HCT116 (cell line): ENCODE measurements at regions not wholly inside any gene's neighbourhood (a gene's known extent, or its start where the extent isn't known, plus 50 kb on each side); places are given as distances from the start of the nearest gene placed in this dataset.

ENCODE experiments used
- ATAC-seq: fragments of 200-7000 bp; cut with Tn5 transposase; 2 replicates; pipeline ENCODE4 v1.9.1; 2020; ENCODE audit warnings: mild to moderate bottlenecking, moderate library complexity
- BruUV-seq: library from RNA; stranded (reverse); fragments of 400-500 nt; replicated peaks from 2 replicates; lab custom pipeline; 2021; lab: Mats Ljungman, UMichigan
- CTCF ChIA-PET: fragments of 300-600 bp; sonication (Branson Sonifier 250); formaldehyde crosslinking; loops from one replicate; lab custom pipeline; 2021; ENCODE audit warnings: antibody characterized with exemption; lab: Charles Lee
- POLR2A ChIA-PET: fragments of 300-600, 350-600 bp; sonication (Branson Sonifier 250); formaldehyde crosslinking; loops from one replicate; lab custom pipeline; 2021; ENCODE audit warnings: antibody characterized with exemption; lab: Charles Lee
- RAD21 ChIA-PET, 2 experiments: fragments of 300-600 bp; sonication (Branson Sonifier 250); formaldehyde crosslinking; loops; one replicate each; lab custom pipeline; 2023; ENCODE audit warnings: low total read pairs in 2 of 2; ENCODE audit not compliant: uncharacterized antibody in 2 of 2, unreplicated experiment in 2 of 2, low non-redundant PET in 1 of 2; lab: Charles Lee
- DNase-seq: peaks from one replicate; pipeline ENCODE4 v3.0.0-alpha.2; 2010; ENCODE audit warnings: low read depth, low spot score
- H2AFZ ChIP-seq: fragments of 200-600 bp; shearing (Covaris generic), sonication (generic); 2 replicates; pipeline ENCODE4 v1.6.1; 2017; ENCODE audit warnings: low read depth, mixed run types, mixed read lengths, antibody characterized with exemption, low read length; ENCODE audit not compliant: poor library complexity, severe bottlenecking
- H3K27ac ChIP-seq: 2 replicates; pipeline ENCODE4 v1.5.1; 2012; ENCODE audit warnings: low read depth, low read length
- H3K27me3 ChIP-seq: fragments of 200-600 bp; sonication (generic); 2 replicates; pipeline ENCODE4 v1.6.1; 2016; ENCODE audit warnings: mixed run types, low read length, mixed read lengths; ENCODE audit not compliant: insufficient read depth
- H3K36me3 ChIP-seq, 2 experiments: fragments of 200-500 bp in 1 of 2; fragments of 200-600 bp in 1 of 2; sonication (Bioruptor generic) in 1 of 2; sonication (generic) in 1 of 2; 2 replicates each; pipeline versions ENCODE4 v1.5.1 to v1.6.1; 2014 to 2016; ENCODE audit warnings: low read length in 2 of 2, inconsistent platforms in 1 of 2, mixed read lengths in 1 of 2, mixed run types in 1 of 2; ENCODE audit not compliant: insufficient read depth in 2 of 2, control insufficient read depth in 1 of 2
- H3K4me1 ChIP-seq, 2 experiments: fragments of 200-600 bp in 1 of 2; sonication (generic) in 1 of 2; 2 replicates each; pipeline versions ENCODE4 v1.5.1 to v1.6.1; 2012 to 2017; ENCODE audit warnings: low read length in 2 of 2, inconsistent platforms in 1 of 2, mild to moderate bottlenecking in 1 of 2, mixed read lengths in 1 of 2, mixed run types in 1 of 2, moderate library complexity in 1 of 2; ENCODE audit not compliant: insufficient read depth in 2 of 2, control insufficient read depth in 1 of 2
- H3K4me2 ChIP-seq: fragments of 200-600 bp; sonication (generic); 2 replicates; pipeline ENCODE4 v1.6.1; 2017; ENCODE audit warnings: mixed run types, low read length, mixed read lengths
- H3K4me3 ChIP-seq, 2 experiments: fragments of 200-600 bp in 1 of 2; sonication (generic) in 1 of 2; replicated peaks in 1 of 2; 2 replicates each; pipeline ENCODE4 v1.5.1; 2011 to 2016; ENCODE audit warnings: low read length in 2 of 2, control low read depth in 1 of 2, low read depth in 1 of 2, mild to moderate bottlenecking in 1 of 2, mixed read lengths in 1 of 2, mixed run types in 1 of 2
- H3K79me2 ChIP-seq: fragments of 200-600 bp; sonication (generic); 2 replicates; pipeline ENCODE4 v1.6.1; 2017; ENCODE audit warnings: mild to moderate bottlenecking, mixed run types, low read length, moderate library complexity, mixed read lengths; ENCODE audit not compliant: insufficient read depth
- H3K9ac ChIP-seq: fragments of 200-600 bp; sonication (generic); 2 replicates; pipeline ENCODE4 v1.6.1; 2016; ENCODE audit warnings: low read length, mixed read lengths
- H3K9me2 ChIP-seq: fragments of 200-600 bp; sonication (generic), shearing (Covaris generic); 2 replicates; pipeline ENCODE4 v1.6.1; 2017; ENCODE audit warnings: mixed run types, mild to moderate bottlenecking, moderate library complexity; ENCODE audit not compliant: insufficient read depth
- H3K9me3 ChIP-seq, 2 experiments: fragments of 200-500 bp in 1 of 2; fragments of 200-600 bp in 1 of 2; sonication (Bioruptor generic) in 1 of 2; sonication (generic) in 1 of 2; 2 replicates each; pipeline ENCODE4 v1.6.1; 2014 to 2017; ENCODE audit warnings: low read length in 2 of 2, mixed read lengths in 2 of 2, inconsistent platforms in 1 of 2, low read depth in 1 of 2, mild to moderate bottlenecking in 1 of 2, mixed run types in 1 of 2, moderate library complexity in 1 of 2; ENCODE audit not compliant: control insufficient read depth in 1 of 2, insufficient read depth in 1 of 2
- H4K20me1 ChIP-seq: fragments of 200-600 bp; sonication (generic), shearing (Covaris generic); 2 replicates; pipeline ENCODE4 v1.6.1; 2017; ENCODE audit warnings: mixed run types, mild to moderate bottlenecking, moderate library complexity; ENCODE audit not compliant: insufficient read depth
- ATF3 ChIP-seq: IDR thresholded peaks from 2 replicates; pipeline ENCODE4 v1.6.1; 2012
- CBX3 ChIP-seq: IDR thresholded peaks from 2 replicates; pipeline ENCODE4 v1.6.1; 2012; ENCODE audit warnings: low read depth
- CEBPB ChIP-seq: IDR thresholded peaks from 2 replicates; pipeline ENCODE4 v1.6.1; 2012; ENCODE audit warnings: low read depth
- CTCF ChIP-seq, 3 experiments: fragments of 200-600 bp in 1 of 3; sonication (generic) in 1 of 3; IDR thresholded peaks in 2 of 3; conservative IDR thresholded peaks in 1 of 3; 2 replicates each; pipeline ENCODE4 v1.5.1; 2012 to 2017; ENCODE audit warnings: low read depth in 2 of 3, low read length in 2 of 3, antibody characterized with exemption in 1 of 3, borderline replicate concordance in 1 of 3, control low read depth in 1 of 3, mild to moderate bottlenecking in 1 of 3, mixed read lengths in 1 of 3, mixed run types in 1 of 3, moderate library complexity in 1 of 3; ENCODE audit not compliant: insufficient read depth in 1 of 3
- EGR1 ChIP-seq: IDR thresholded peaks from 2 replicates; pipeline ENCODE4 v1.6.1; 2012; ENCODE audit warnings: low read depth
- ELF1 ChIP-seq: IDR thresholded peaks from 2 replicates; pipeline ENCODE4 v1.6.1; 2012; ENCODE audit warnings: low read depth, borderline replicate concordance
- EZH2 ChIP-seq: fragments of 200-600 bp; sonication (generic); IDR thresholded peaks from 2 replicates; pipeline ENCODE4 v1.6.1; 2017; ENCODE audit warnings: antibody characterized with exemption, mixed run types
- EZH2phosphoT487 ChIP-seq: fragments of 200-600 bp; IDR thresholded peaks from 2 replicates; pipeline ENCODE4 v1.6.1; 2018; ENCODE audit warnings: antibody characterized with exemption, borderline replicate concordance
- FOSL1 ChIP-seq: IDR thresholded peaks from 2 replicates; pipeline ENCODE4 v1.6.1; 2012; ENCODE audit warnings: low read depth
- JUND ChIP-seq: IDR thresholded peaks from 2 replicates; pipeline ENCODE4 v1.6.1; 2012
- POLR2A ChIP-seq: IDR thresholded peaks from 2 replicates; pipeline ENCODE4 v1.7.0; 2011; ENCODE audit warnings: borderline replicate concordance; ENCODE audit not compliant: insufficient read depth, insufficient read length; ENCODE audit errors: extremely low read depth
- POLR2AphosphoS5 ChIP-seq: IDR thresholded peaks from 2 replicates; pipeline ENCODE4 v1.6.1; 2011; ENCODE audit warnings: mild to moderate bottlenecking, low read depth, low read length, moderate library complexity
- RAD21 ChIP-seq: IDR thresholded peaks from 2 replicates; pipeline ENCODE4 v1.6.1; 2012; ENCODE audit warnings: low read depth, mild to moderate bottlenecking
- SIN3A ChIP-seq: IDR thresholded peaks from 2 replicates; pipeline ENCODE4 v1.6.1; 2012; ENCODE audit warnings: low read depth
- SP1 ChIP-seq: IDR thresholded peaks from 2 replicates; pipeline ENCODE4 v1.6.1; 2012; ENCODE audit warnings: low read depth
- SRF ChIP-seq: IDR thresholded peaks from 2 replicates; pipeline ENCODE4 v1.6.1; 2012; ENCODE audit warnings: low read depth
- TCF7L2 ChIP-seq: IDR thresholded peaks from 2 replicates; pipeline ENCODE4 v1.7.0; 2011; ENCODE audit warnings: borderline replicate concordance, inconsistent platforms; ENCODE audit not compliant: insufficient read depth, insufficient read length; ENCODE audit errors: extremely low read depth
- YY1 ChIP-seq: IDR thresholded peaks from 2 replicates; pipeline ENCODE4 v1.6.1; 2011; ENCODE audit warnings: low read length, low read depth, moderate library complexity, mild to moderate bottlenecking; ENCODE audit not compliant: insufficient replicate concordance; ENCODE audit errors: extremely low read depth
- ZFX ChIP-seq: fragments of 450-650 bp; IDR thresholded peaks from 2 replicates; pipeline ENCODE4 v1.6.1; 2017
- ZNF274 ChIP-seq: fragments of 200-500 bp; sonication (Bioruptor generic); IDR thresholded peaks from 2 replicates; pipeline ENCODE4 v1.6.1; 2014; ENCODE audit warnings: mild to moderate bottlenecking, low read depth, low read length, inconsistent platforms
- intact Hi-C: fragments of 100-400 bp; cut with micrococcal nuclease; formaldehyde crosslinking; loops from 2 replicates; pipeline ENCODE4 v1.10.0; 2022

- DNase-seq: no peak
- H4K20me1 ChIP-seq: no peaks in the 10 kb centered on the region
- no peak overlapping the region for H3K9ac ChIP-seq
- ChIA-PET POLR2A (no interaction called here), CTCF (no interaction called here), RAD21 (no interaction called here)
- H3K36me3 ChIP-seq: no peaks in the 10 kb centered on the region
- peaks cover 0 to 13% of the 10 kb centered on the region in 2 experiments; a peak in 1 of 4 replicates for H3K9me3 ChIP-seq
- no peaks in the 10 kb centered on the region for H3K79me2 ChIP-seq
- no peak overlapping the region for H2AFZ ChIP-seq
- no peak for ATAC-seq
- no peak overlapping the region for H3K4me3 ChIP-seq
- H3K9me2 ChIP-seq: no peaks in the 10 kb centered on the region
- no peak overlapping the region for H3K4me2 ChIP-seq
- BruUV-seq: no TSS peak
- no peaks in the 10 kb centered on the region for H3K4me1 ChIP-seq
- TF ChIP-seq YY1: no peak
- no peak for TF ChIP-seq RAD21
- no peak for TF ChIP-seq TCF7L2
- TF ChIP-seq EGR1: no peak
- TF ChIP-seq EZH2phosphoT487: no peak
- no peak for TF ChIP-seq CBX3
- no peak for TF ChIP-seq POLR2AphosphoS5
- no peak for TF ChIP-seq POLR2A
- no peak for TF ChIP-seq ELF1
- TF ChIP-seq EZH2: no peak
- TF ChIP-seq SIN3A: no peak
- no peak for TF ChIP-seq ZNF274
- no peak for TF ChIP-seq JUND
- no peak for TF ChIP-seq SRF
- no peak for TF ChIP-seq ZFX
- no peak for TF ChIP-seq SP1
- TF ChIP-seq ATF3: no peak
- TF ChIP-seq CTCF (IDR thresholded peaks at IDR 0.05 in 2 of 3, conservative IDR thresholded peaks at IDR 0.05 in 1 of 3; ENCODE audit: borderline replicate concordance in 1 of 3, insufficient read depth in 1 of 3, low read depth in 2 of 3, low read length in 2 of 3): no peak
- TF ChIP-seq FOSL1: no peak
- TF ChIP-seq CEBPB: no peak
- H3K27ac ChIP-seq: no peak overlapping the region
- intact Hi-C loops: no loop called here
- H3K27me3 ChIP-seq: no peaks in the 10 kb centered on the region
These were observed 234.3 kb upstream of the TENM4 start for GRCh38 chr11:79675081-79675480.
